ENCODE measurements at regions not wholly inside any gene's neighbourhood (a gene's known extent, or its start where the extent isn't known, plus 50 kb on each side); places are given as distances from the start of the nearest gene placed in this dataset.
A peak's percentile ranks its signal among the peaks of the same experiment; 100 is the strongest.

- 4% methylated on average over 6 of the region's 6 CpGs for WGBS (ENCODE audit: low lambda C conversion rate)
- H3K36me3 ChIP-seq (replicated peaks in 1 of 2; ENCODE audit: control insufficient read depth in 1 of 2, insufficient read depth in 2 of 2, low read length in 1 of 2), result no peaks in the 10 kb centered on the region
- H3K79me2 ChIP-seq (ENCODE audit: insufficient read depth), result no peaks in the 10 kb centered on the region
- H2AFZ ChIP-seq (ENCODE audit: low read depth), result no peak overlapping the region
- TF ChIP-seq TAF1 (IDR thresholded peaks at IDR 0.05; ENCODE audit: borderline replicate concordance, low read depth, low read length) (no peak), GATA2 (CRISPR knock-in tag; IDR thresholded peaks at IDR 0.05) (no peak), RFX5 (IDR thresholded peaks at IDR 0.05; ENCODE audit: low read length) (no peak), CTCF (IDR thresholded peaks at IDR 0.05) (peak; percentile 20; the same call in 1 of the 2 replicates)
- H3K9ac ChIP-seq, result no peak overlapping the region
- no peaks in the 10 kb centered on the region for H3F3A ChIP-seq (replicated peaks; ENCODE audit: insufficient read depth)
- ChIA-PET POLR2A (no interaction called here), CTCF (no interaction called here)
- H3K27ac ChIP-seq (ENCODE audit: low read depth in 2 of 2, low read length in 1 of 2), result no peak overlapping the region
- no peaks in the 10 kb centered on the region for H3K9me3 ChIP-seq
- H3K27me3 ChIP-seq (ENCODE audit: insufficient read depth), result no peaks in the 10 kb centered on the region
- H4K20me1 ChIP-seq (ENCODE audit: insufficient read depth), result no peaks in the 10 kb centered on the region
- no peak overlapping the region for H3K4me3 ChIP-seq (ENCODE audit: low read depth in 2 of 2, low read length in 1 of 2)
- H3K4me1 ChIP-seq (ENCODE audit: control insufficient read depth in 1 of 2, insufficient read depth in 2 of 2, low read depth in 1 of 2, low read length in 1 of 2), result no peaks in the 10 kb centered on the region
- no peak overlapping the region; the same call in 1 of the 2 replicates for H3K4me2 ChIP-seq
- H3K9me2 ChIP-seq, result no peaks in the 10 kb centered on the region
- DNase-seq, result no peak
Measured at GRCh38 chrX:57977992-57978391, 67.7 kb upstream of the ZXDA start.

GRCh38 chrX:57964975-57965374 is 54.7 kb upstream of the ZXDA start:
- CTCF ChIA-PET, result no interaction called here
- H3K4me3 ChIP-seq (ENCODE audit: low read depth in 2 of 2, low read length in 1 of 2), result no peak overlapping the region
- H3K27me3 ChIP-seq (ENCODE audit: insufficient read depth), result no peaks in the 10 kb centered on the region
- H3K4me1 ChIP-seq (ENCODE audit: control insufficient read depth in 1 of 2, insufficient read depth in 2 of 2, low read depth in 1 of 2, low read length in 1 of 2), result no peaks in the 10 kb centered on the region
- H4K20me1 ChIP-seq (ENCODE audit: insufficient read depth), result no peaks in the 10 kb centered on the region
- POLR2A ChIA-PET, result no interaction called here
- H3K9me3 ChIP-seq, result no peaks in the 10 kb centered on the region
- H3K36me3 ChIP-seq (replicated peaks in 1 of 2; ENCODE audit: control insufficient read depth in 1 of 2, insufficient read depth in 2 of 2, low read length in 1 of 2), result no peaks in the 10 kb centered on the region
- H2AFZ ChIP-seq (ENCODE audit: low read depth), result no peak overlapping the region
- WGBS (ENCODE audit: low lambda C conversion rate), result 0% methylated on average over 1 of the region's 1 CpG
- no peak for DNase-seq
- peaks cover 3% of the 10 kb centered on the region; the same call in 1 of the 2 replicates for H3K9me2 ChIP-seq
- no peaks in the 10 kb centered on the region for H3K79me2 ChIP-seq (ENCODE audit: insufficient read depth)
- no peak overlapping the region for H3K9ac ChIP-seq
- no peak for TF ChIP-seq RXRA (IDR thresholded peaks at IDR 0.05; ENCODE audit: borderline replicate concordance, low read depth)
- TF ChIP-seq CHD2 (IDR thresholded peaks at IDR 0.05; ENCODE audit: low read length, partially characterized antibody), result no peak
- no peak for TF ChIP-seq GABPA (IDR thresholded peaks at IDR 0.05; ENCODE audit: low read depth)
- TF ChIP-seq, protein P1, sequence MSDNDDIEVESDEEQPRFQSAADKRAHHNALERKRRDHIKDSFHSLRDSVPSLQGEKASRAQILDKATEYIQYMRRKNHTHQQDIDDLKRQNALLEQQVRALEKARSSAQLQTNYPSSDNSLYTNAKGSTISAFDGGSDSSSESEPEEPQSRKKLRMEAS (IDR thresholded peaks at IDR 0.05; ENCODE audit: low read depth), result no peak
- TF ChIP-seq POLR2AphosphoS5 (IDR thresholded peaks at IDR 0.05; ENCODE audit: low read depth, low read length), result no peak
- no peak for TF ChIP-seq RCOR1 (IDR thresholded peaks at IDR 0.05; ENCODE audit: low read length)
- no peak for TF ChIP-seq RFX5 (IDR thresholded peaks at IDR 0.05; ENCODE audit: low read length)
- no peak for TF ChIP-seq TAF1 (IDR thresholded peaks at IDR 0.05; ENCODE audit: borderline replicate concordance, low read depth, low read length)
- TF ChIP-seq NRF1 (IDR thresholded peaks at IDR 0.05; ENCODE audit: low read depth, low read length), result no peak
- no peak overlapping the region for H3K27ac ChIP-seq (ENCODE audit: low read depth in 2 of 2, low read length in 1 of 2)
- H3F3A ChIP-seq (replicated peaks; ENCODE audit: insufficient read depth), result no peaks in the 10 kb centered on the region
- H3K4me2 ChIP-seq, result no peak overlapping the region

Measured in SK-N-SH (cell line).